ENCODE measurements at regions not wholly inside any gene's neighbourhood (a gene's known extent, or its start where the extent isn't known, plus 50 kb on each side); places are given as distances from the start of the nearest gene placed in this dataset.

DNA sequence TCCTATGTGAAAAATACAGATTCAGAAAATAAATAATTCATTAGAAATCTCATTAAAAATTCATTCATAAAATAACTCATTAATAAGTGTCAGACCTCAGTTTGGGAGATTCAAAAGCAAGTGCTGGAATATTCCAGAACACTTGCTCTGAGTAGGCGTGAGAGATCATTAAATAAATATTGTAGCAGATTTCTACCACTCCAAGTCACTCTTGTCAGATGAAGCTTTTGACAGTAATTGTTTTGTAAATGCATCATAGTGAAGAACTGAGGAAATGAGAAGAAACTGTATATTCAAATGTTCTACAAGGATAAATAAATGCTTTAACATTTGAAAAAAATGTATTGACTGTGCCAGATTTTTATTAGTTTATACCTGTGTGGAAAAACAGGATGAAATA lies 1228.1 kb downstream of the SLITRK1 start:
- no peak for TF ChIP-seq EHMT2 (IDR thresholded peaks at IDR 0.05; ENCODE audit: low read depth)
- TF ChIP-seq JUNB (IDR thresholded peaks at IDR 0.05): no peak
- TF ChIP-seq JUN (IDR thresholded peaks at IDR 0.05): no peak
- TF ChIP-seq MAFK (IDR thresholded peaks at IDR 0.05; ENCODE audit: partially characterized antibody): no peak
- no peak for TF ChIP-seq EP300 (IDR thresholded peaks at IDR 0.05)
- TF ChIP-seq RFX5 (IDR thresholded peaks at IDR 0.05): no peak
- TF ChIP-seq, protein P1, sequence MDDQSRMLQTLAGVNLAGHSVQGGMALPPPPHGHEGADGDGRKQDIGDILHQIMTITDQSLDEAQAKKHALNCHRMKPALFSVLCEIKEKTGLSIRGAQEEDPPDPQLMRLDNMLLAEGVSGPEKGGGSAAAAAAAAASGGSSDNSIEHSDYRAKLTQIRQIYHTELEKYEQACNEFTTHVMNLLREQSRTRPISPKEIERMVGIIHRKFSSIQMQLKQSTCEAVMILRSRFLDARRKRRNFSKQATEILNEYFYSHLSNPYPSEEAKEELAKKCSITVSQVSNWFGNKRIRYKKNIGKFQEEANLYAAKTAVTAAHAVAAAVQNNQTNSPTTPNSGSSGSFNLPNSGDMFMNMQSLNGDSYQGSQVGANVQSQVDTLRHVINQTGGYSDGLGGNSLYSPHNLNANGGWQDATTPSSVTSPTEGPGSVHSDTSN (IDR thresholded peaks at IDR 0.05): no peak
- TF ChIP-seq, protein P2, sequence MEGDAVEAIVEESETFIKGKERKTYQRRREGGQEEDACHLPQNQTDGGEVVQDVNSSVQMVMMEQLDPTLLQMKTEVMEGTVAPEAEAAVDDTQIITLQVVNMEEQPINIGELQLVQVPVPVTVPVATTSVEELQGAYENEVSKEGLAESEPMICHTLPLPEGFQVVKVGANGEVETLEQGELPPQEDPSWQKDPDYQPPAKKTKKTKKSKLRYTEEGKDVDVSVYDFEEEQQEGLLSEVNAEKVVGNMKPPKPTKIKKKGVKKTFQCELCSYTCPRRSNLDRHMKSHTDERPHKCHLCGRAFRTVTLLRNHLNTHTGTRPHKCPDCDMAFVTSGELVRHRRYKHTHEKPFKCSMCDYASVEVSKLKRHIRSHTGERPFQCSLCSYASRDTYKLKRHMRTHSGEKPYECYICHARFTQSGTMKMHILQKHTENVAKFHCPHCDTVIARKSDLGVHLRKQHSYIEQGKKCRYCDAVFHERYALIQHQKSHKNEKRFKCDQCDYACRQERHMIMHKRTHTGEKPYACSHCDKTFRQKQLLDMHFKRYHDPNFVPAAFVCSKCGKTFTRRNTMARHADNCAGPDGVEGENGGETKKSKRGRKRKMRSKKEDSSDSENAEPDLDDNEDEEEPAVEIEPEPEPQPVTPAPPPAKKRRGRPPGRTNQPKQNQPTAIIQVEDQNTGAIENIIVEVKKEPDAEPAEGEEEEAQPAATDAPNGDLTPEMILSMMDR (IDR thresholded peaks at IDR 0.05): no peak
- no peak for TF ChIP-seq POLR2A (IDR thresholded peaks at IDR 0.05; ENCODE audit: low read length)
- TF ChIP-seq CHD2 (IDR thresholded peaks at IDR 0.05; ENCODE audit: low read length, partially characterized antibody): no peak
- TF ChIP-seq RCOR1 (IDR thresholded peaks at IDR 0.05; ENCODE audit: low read depth, low read length): no peak
- TF ChIP-seq, protein P3, sequence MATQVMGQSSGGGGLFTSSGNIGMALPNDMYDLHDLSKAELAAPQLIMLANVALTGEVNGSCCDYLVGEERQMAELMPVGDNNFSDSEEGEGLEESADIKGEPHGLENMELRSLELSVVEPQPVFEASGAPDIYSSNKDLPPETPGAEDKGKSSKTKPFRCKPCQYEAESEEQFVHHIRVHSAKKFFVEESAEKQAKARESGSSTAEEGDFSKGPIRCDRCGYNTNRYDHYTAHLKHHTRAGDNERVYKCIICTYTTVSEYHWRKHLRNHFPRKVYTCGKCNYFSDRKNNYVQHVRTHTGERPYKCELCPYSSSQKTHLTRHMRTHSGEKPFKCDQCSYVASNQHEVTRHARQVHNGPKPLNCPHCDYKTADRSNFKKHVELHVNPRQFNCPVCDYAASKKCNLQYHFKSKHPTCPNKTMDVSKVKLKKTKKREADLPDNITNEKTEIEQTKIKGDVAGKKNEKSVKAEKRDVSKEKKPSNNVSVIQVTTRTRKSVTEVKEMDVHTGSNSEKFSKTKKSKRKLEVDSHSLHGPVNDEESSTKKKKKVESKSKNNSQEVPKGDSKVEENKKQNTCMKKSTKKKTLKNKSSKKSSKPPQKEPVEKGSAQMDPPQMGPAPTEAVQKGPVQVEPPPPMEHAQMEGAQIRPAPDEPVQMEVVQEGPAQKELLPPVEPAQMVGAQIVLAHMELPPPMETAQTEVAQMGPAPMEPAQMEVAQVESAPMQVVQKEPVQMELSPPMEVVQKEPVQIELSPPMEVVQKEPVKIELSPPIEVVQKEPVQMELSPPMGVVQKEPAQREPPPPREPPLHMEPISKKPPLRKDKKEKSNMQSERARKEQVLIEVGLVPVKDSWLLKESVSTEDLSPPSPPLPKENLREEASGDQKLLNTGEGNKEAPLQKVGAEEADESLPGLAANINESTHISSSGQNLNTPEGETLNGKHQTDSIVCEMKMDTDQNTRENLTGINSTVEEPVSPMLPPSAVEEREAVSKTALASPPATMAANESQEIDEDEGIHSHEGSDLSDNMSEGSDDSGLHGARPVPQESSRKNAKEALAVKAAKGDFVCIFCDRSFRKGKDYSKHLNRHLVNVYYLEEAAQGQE (IDR thresholded peaks at IDR 0.05): no peak
- TF ChIP-seq, protein P4, sequence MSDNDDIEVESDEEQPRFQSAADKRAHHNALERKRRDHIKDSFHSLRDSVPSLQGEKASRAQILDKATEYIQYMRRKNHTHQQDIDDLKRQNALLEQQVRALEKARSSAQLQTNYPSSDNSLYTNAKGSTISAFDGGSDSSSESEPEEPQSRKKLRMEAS (IDR thresholded peaks at IDR 0.05): no peak

Measured in A549 (cell line).